Liver (tissue), 3 donors: ENCODE measurements at regions not wholly inside any gene's neighbourhood (a gene's known extent, or its start where the extent isn't known, plus 50 kb on each side); places are given as distances from the start of the nearest gene placed in this dataset.

Source experiments
- JUND ChIP-seq, 2 donors: IDR thresholded peaks; 2 replicates each; pipeline ENCODE4 v1.6.1; 2016; ENCODE audit warnings: antibody characterized with exemption in 2 of 2
- TAF1 ChIP-seq: conservative IDR thresholded peaks from 2 replicates; pipeline ENCODE4 v1.6.1; 2016; ENCODE audit warnings: antibody characterized with exemption, mild to moderate bottlenecking
- TF ChIP-seq, protein P1 (sequence below): fragments of 150-350 bp; IDR thresholded peaks from 2 replicates; pipeline ENCODE4 v1.5.1; 2017; ENCODE audit warnings: improper control_type of control experiment, low read depth, low read length; ENCODE audit not compliant: missing input control
- TF ChIP-seq, protein P2 (sequence below): IDR thresholded peaks from 2 replicates; pipeline ENCODE4 v1.6.1; 2016; ENCODE audit warnings: antibody characterized with exemption, mild to moderate bottlenecking
- TF ChIP-seq, protein P3 (sequence below): IDR thresholded peaks from 2 replicates; pipeline ENCODE4 v1.6.1; 2016; ENCODE audit warnings: antibody characterized with exemption
- TF ChIP-seq, protein P4 (sequence below): IDR thresholded peaks from 2 replicates; pipeline ENCODE4 v1.6.1; 2016; ENCODE audit warnings: antibody characterized with exemption
- TF ChIP-seq, protein P5 (sequence below): IDR thresholded peaks from 2 replicates; pipeline ENCODE4 v1.6.1; 2016; ENCODE audit warnings: antibody characterized with exemption
- donor health status: healthy.
- donor health status: healthy.

DNA sequence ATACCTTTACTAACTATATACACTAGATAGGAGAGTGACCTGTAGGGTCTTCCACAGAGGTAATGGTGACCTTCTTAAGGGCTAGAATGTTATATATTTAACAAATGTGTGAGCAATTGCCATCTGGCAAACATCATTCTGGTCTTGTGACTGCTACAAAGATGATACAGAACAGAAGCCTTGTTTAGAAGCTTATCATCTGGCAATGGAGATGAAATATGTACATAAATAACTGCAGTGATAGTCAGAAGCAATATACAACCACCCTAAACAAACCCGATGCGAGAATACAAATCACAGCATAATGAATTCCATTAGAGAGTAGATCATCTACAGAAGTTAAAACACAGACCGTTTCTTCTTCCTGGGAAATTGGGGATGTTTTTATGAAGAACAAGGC lies 952.7 kb upstream of the SLIT2 start:
- TF ChIP-seq, protein P1, sequence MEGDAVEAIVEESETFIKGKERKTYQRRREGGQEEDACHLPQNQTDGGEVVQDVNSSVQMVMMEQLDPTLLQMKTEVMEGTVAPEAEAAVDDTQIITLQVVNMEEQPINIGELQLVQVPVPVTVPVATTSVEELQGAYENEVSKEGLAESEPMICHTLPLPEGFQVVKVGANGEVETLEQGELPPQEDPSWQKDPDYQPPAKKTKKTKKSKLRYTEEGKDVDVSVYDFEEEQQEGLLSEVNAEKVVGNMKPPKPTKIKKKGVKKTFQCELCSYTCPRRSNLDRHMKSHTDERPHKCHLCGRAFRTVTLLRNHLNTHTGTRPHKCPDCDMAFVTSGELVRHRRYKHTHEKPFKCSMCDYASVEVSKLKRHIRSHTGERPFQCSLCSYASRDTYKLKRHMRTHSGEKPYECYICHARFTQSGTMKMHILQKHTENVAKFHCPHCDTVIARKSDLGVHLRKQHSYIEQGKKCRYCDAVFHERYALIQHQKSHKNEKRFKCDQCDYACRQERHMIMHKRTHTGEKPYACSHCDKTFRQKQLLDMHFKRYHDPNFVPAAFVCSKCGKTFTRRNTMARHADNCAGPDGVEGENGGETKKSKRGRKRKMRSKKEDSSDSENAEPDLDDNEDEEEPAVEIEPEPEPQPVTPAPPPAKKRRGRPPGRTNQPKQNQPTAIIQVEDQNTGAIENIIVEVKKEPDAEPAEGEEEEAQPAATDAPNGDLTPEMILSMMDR, result no peak
- TF ChIP-seq TAF1 (no peak), JUND (IDR thresholded peaks at IDR 0.05) (no peak)
- TF ChIP-seq, protein P2, sequence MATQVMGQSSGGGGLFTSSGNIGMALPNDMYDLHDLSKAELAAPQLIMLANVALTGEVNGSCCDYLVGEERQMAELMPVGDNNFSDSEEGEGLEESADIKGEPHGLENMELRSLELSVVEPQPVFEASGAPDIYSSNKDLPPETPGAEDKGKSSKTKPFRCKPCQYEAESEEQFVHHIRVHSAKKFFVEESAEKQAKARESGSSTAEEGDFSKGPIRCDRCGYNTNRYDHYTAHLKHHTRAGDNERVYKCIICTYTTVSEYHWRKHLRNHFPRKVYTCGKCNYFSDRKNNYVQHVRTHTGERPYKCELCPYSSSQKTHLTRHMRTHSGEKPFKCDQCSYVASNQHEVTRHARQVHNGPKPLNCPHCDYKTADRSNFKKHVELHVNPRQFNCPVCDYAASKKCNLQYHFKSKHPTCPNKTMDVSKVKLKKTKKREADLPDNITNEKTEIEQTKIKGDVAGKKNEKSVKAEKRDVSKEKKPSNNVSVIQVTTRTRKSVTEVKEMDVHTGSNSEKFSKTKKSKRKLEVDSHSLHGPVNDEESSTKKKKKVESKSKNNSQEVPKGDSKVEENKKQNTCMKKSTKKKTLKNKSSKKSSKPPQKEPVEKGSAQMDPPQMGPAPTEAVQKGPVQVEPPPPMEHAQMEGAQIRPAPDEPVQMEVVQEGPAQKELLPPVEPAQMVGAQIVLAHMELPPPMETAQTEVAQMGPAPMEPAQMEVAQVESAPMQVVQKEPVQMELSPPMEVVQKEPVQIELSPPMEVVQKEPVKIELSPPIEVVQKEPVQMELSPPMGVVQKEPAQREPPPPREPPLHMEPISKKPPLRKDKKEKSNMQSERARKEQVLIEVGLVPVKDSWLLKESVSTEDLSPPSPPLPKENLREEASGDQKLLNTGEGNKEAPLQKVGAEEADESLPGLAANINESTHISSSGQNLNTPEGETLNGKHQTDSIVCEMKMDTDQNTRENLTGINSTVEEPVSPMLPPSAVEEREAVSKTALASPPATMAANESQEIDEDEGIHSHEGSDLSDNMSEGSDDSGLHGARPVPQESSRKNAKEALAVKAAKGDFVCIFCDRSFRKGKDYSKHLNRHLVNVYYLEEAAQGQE, result no peak
- TF ChIP-seq, protein P3, sequence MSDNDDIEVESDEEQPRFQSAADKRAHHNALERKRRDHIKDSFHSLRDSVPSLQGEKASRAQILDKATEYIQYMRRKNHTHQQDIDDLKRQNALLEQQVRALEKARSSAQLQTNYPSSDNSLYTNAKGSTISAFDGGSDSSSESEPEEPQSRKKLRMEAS, result no peak
- TF ChIP-seq, protein P4, sequence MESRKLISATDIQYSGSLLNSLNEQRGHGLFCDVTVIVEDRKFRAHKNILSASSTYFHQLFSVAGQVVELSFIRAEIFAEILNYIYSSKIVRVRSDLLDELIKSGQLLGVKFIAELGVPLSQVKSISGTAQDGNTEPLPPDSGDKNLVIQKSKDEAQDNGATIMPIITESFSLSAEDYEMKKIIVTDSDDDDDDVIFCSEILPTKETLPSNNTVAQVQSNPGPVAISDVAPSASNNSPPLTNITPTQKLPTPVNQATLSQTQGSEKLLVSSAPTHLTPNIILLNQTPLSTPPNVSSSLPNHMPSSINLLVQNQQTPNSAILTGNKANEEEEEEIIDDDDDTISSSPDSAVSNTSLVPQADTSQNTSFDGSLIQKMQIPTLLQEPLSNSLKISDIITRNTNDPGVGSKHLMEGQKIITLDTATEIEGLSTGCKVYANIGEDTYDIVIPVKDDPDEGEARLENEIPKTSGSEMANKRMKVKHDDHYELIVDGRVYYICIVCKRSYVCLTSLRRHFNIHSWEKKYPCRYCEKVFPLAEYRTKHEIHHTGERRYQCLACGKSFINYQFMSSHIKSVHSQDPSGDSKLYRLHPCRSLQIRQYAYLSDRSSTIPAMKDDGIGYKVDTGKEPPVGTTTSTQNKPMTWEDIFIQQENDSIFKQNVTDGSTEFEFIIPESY, result no peak
- TF ChIP-seq, protein P5, sequence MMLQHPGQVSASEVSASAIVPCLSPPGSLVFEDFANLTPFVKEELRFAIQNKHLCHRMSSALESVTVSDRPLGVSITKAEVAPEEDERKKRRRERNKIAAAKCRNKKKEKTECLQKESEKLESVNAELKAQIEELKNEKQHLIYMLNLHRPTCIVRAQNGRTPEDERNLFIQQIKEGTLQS, result no peak
